Astrocyte of the cerebellum (primary cell): ENCODE measurements at regions not wholly inside any gene's neighbourhood (a gene's known extent, or its start where the extent isn't known, plus 50 kb on each side); places are given as distances from the start of the nearest gene placed in this dataset.
"Not testable (repeated sequence)": the region's sequence is repeated elsewhere in the genome, so short reads cannot be mapped to it uniquely, and the experiment has no call there.

Source experiments
- DNase-seq: peaks from one replicate; pipeline ENCODE4 v3.0.0-alpha.2; 2011; ENCODE audit warnings: low read depth
- H3K4me3 ChIP-seq: 2 replicates; pipeline ENCODE4 v1.5.1; 2011; ENCODE audit warnings: mild to moderate bottlenecking, low read depth, low read length, moderate library complexity
- CTCF ChIP-seq: IDR thresholded peaks from 2 replicates; pipeline ENCODE4 v1.5.1; 2012; ENCODE audit warnings: low read length, low read depth, moderate library complexity, mild to moderate bottlenecking; ENCODE audit errors: missing control alignments
- in situ Hi-C: cut with HindIII; loops from 2 replicates; pipeline ENCODE4 v1.10.0; 2017; ENCODE audit warnings: low sequenced_read_pairs

GRCh38 chr6:51472745-51473487 is 614.5 kb downstream of the PKHD1 start:
- no peak overlapping the region for H3K4me3 ChIP-seq
- TF ChIP-seq CTCF, result no peak
- in situ Hi-C loops, result no loop called here

GRCh38 chr6:51474022-51474975 is 613.1 kb downstream of the PKHD1 start:
- no peak for TF ChIP-seq CTCF
- DNase-seq, result no peak
- in situ Hi-C loops, result no loop called here
- no peak overlapping the region for H3K4me3 ChIP-seq

More at GRCh38 chr6:51472745-51473487, 614.5 kb downstream of the PKHD1 start:
- no peak for DNase-seq

DNA sequence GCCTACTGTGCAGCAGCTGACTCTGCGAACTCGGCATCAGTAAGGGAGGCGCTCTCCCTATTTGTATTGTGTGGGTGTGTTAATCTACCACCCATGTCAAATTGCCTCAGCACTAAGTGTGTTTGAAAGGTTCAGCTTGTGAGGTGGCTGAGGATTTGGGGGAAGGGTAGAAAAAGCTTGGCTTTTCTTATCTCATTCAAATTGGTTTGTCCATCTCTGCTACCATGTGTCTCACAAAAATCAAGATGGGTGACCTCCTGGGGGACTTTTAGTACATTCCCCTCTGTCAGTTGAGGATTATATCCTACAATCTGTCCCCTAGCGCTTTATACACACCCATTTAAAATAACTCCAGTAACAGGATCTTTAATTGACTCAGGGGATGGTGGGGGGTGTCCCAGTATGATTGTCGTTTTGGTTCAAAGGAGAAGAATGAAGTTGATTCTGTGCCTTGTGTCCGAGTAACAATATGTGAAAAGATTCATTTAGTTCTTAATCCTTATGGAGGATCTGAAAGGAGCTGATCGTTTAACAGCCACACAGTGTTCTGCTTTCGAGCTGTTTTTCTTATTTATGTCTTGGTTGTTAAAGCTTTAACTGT is 609.6 kb downstream of the PKHD1 start:
- in situ Hi-C loops, result no loop called here
- no peak overlapping the region for H3K4me3 ChIP-seq
- DNase-seq, result no peak
- TF ChIP-seq CTCF, result no peak

DNA sequence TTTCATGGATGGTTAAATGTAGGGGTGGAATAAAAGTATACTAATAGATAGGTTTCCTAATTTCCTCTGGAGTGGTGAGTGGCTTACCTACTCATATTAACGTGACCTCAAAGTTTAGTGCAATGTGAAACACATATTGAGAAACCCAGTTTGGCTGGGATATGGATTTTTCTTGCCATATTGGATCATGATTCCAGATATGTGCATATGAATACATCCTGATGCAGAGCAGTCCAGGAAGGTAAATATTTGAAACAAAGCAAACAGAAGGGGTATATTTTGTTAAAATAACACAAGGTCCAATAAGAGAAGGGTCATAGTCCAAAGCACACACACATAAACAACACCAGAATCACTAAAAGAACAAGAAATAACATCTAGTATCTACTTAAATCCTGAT is 608.1 kb downstream of the PKHD1 start:
- in situ Hi-C loops, result no loop called here
- no peak for DNase-seq
- no peak for TF ChIP-seq CTCF

GRCh38 chr6:51480040-51480439 is 607.4 kb downstream of the PKHD1 start:
- no peak for DNase-seq
- no peak overlapping the region for H3K4me3 ChIP-seq
- no peak for TF ChIP-seq CTCF
- in situ Hi-C loops, result no loop called here

More for the DNA sequence above, 608.1 kb downstream of the PKHD1 start:
- H3K4me3 ChIP-seq, result no peak overlapping the region

DNA sequence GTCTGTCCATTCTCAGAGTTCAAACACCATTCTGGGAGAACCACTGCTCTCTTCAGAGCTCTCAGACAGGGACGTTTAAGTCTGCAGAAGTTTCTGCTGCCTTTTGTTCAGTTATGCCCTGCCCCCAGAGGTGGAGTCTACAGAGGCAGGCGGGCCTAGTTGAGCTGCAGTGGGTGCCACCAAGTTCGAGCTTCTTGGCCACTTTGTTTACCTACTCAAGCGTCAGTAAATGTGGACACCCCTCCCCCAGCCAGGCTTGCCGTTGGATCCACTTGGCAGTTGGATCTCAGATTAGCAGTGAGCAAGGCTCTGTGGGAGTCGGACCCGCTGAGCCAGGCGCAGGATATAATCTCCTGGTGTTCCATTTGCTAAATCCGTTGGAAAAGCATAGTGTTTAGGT is 601.5 kb downstream of the PKHD1 start:
- H3K4me3 ChIP-seq, DNase-seq, in situ Hi-C loops: not testable (repeated sequence)
